ENCODE measurements at regions not wholly inside any gene's neighbourhood (a gene's known extent, or its start where the extent isn't known, plus 50 kb on each side); places are given as distances from the start of the nearest gene placed in this dataset.

DNA sequence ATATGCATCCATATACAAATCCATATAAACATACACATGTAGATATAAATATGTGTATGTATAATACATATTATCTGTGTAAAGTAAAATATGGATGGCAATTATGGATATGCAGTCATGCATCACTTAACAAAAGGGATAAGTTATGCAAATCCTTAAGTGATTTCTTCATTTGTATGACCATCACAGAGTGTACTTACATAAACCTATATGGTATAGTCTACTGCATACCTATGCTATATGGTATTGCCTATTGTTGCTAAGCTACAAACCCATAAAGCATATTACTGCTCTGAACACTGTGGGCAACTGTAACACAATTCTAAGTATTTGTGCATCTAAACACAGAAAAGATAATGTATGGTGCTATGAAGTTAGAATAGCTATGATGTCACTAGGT, 227.2 kb downstream of the SLC6A15 start:
- Histone ChIP-seq H3K27ac (no peak overlapping the region), H3K4me3 (ENCODE audit: low read depth, low read length) (no peak overlapping the region), H3K36me3 (no peaks in the 10 kb centered on the region), H3K9me3 (ENCODE audit: severe bottlenecking) (no peaks in the 10 kb centered on the region), H3K27me3 (ENCODE audit: insufficient read depth, low read depth, severe bottlenecking) (no peaks in the 10 kb centered on the region)
- TF ChIP-seq, protein P1, sequence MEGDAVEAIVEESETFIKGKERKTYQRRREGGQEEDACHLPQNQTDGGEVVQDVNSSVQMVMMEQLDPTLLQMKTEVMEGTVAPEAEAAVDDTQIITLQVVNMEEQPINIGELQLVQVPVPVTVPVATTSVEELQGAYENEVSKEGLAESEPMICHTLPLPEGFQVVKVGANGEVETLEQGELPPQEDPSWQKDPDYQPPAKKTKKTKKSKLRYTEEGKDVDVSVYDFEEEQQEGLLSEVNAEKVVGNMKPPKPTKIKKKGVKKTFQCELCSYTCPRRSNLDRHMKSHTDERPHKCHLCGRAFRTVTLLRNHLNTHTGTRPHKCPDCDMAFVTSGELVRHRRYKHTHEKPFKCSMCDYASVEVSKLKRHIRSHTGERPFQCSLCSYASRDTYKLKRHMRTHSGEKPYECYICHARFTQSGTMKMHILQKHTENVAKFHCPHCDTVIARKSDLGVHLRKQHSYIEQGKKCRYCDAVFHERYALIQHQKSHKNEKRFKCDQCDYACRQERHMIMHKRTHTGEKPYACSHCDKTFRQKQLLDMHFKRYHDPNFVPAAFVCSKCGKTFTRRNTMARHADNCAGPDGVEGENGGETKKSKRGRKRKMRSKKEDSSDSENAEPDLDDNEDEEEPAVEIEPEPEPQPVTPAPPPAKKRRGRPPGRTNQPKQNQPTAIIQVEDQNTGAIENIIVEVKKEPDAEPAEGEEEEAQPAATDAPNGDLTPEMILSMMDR (IDR thresholded peaks at IDR 0.05; ENCODE audit: low read depth, low read length), result no peak
- no peak for DNase-seq

DNA sequence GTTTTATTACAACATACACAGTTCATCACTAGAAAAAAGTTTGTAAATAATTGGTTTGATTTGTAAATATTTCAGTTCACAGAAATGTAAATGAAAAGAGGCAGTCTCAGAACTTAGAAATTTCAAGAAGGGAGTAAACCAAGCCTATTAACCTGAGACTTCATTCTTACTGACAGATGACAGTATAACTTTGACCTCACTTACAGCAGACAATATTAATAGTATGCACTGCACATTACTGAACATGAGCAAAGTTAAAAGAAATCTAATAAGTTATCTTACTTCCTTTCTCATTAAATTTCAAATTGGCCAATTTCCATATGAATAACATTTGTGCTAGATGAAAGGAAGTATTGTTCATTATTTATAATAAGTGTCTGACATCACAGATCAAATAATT, 235.8 kb downstream of the SLC6A15 start:
- H3K27ac ChIP-seq, result no peak overlapping the region
- no peaks in the 10 kb centered on the region for H3K36me3 ChIP-seq
- DNase-seq, result no peak
- H3K4me3 ChIP-seq (ENCODE audit: low read depth, low read length), result no peak overlapping the region
- no peaks in the 10 kb centered on the region for H3K27me3 ChIP-seq (ENCODE audit: insufficient read depth, low read depth, severe bottlenecking)
- H3K9me3 ChIP-seq (ENCODE audit: severe bottlenecking), result no peaks in the 10 kb centered on the region
- TF ChIP-seq, protein P1 (IDR thresholded peaks at IDR 0.05; ENCODE audit: low read depth, low read length), result no peak

DNA sequence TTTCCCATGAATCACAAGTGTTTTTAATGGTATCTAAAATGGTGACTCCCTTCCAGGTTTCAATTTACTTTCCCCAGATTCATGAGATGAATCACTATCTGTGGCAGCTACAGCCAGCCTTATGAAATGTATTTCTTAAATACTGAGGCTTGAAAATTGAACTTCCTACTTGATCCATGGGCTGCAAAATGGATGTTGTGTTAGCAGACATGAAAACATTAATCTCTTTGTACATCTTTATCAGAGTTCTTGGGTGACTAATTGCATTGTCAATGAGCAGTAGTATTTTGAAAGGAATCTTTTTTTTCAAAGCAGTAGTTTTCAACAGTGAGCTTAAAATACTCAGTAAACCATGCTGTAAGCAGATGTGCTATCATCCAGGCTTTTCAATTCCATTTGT, 250.8 kb downstream of the SLC6A15 start:
- TF ChIP-seq, protein P1 (IDR thresholded peaks at IDR 0.05; ENCODE audit: low read depth, low read length), result no peak
- H3K27me3 ChIP-seq (ENCODE audit: insufficient read depth, low read depth, severe bottlenecking), result no peaks in the 10 kb centered on the region
- no peak overlapping the region for H3K4me3 ChIP-seq (ENCODE audit: low read depth, low read length)
- no peaks in the 10 kb centered on the region for H3K36me3 ChIP-seq
- DNase-seq, result no peak
- no peaks in the 10 kb centered on the region for H3K9me3 ChIP-seq (ENCODE audit: severe bottlenecking)
- H3K27ac ChIP-seq, result no peak overlapping the region

DNA sequence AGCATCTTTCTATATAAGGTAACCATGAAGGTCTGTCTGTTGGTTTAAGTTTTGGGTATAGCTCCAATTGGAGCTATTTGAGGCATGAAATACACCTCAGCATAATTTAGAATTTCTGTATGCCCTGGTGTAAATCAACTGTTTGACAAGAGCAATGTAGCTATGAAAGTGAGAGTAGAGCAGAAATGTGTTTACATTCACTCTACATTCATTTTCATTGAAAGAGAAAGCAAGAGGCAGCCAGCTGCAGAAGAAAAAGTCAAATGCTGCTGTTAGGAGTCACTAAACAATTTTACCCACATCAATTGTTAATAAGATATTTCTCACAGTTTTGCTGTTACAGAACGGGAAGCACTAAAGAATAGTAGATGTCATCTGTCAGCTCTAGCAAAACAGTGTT, 252.5 kb downstream of the SLC6A15 start:
- H3K9me3 ChIP-seq (ENCODE audit: severe bottlenecking), result no peaks in the 10 kb centered on the region
- H3K27me3 ChIP-seq (ENCODE audit: insufficient read depth, low read depth, severe bottlenecking), result no peaks in the 10 kb centered on the region
- DNase-seq, result no peak
- H3K36me3 ChIP-seq, result no peaks in the 10 kb centered on the region
- H3K4me3 ChIP-seq (ENCODE audit: low read depth, low read length), result no peak overlapping the region
- H3K27ac ChIP-seq, result no peak overlapping the region
- TF ChIP-seq, protein P1 (IDR thresholded peaks at IDR 0.05; ENCODE audit: low read depth, low read length), result no peak

DNA sequence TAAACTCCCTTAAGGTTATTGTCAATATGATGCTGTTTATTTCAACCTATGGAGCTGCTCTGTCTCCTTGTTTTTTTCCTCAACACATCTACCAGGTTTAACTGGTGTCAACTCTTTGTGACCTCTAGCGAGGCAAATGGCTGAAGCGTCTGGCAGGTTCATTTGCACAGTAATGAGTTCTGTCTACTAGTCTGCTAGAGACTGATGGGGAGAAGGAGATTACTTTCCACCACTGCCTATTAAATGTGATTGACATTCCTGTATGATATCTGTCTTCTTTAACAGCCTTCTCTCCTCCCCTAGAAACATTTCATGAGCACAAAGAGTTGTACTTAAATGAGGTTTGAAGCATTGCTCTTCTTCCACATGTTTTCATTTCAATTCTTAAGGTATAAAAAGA, 253.7 kb downstream of the SLC6A15 start:
- H3K27me3 ChIP-seq (ENCODE audit: insufficient read depth, low read depth, severe bottlenecking), result no peaks in the 10 kb centered on the region
- DNase-seq, result no peak
- H3K36me3 ChIP-seq, result no peaks in the 10 kb centered on the region
- no peaks in the 10 kb centered on the region for H3K9me3 ChIP-seq (ENCODE audit: severe bottlenecking)
- TF ChIP-seq, protein P1 (IDR thresholded peaks at IDR 0.05; ENCODE audit: low read depth, low read length), result no peak
- H3K27ac ChIP-seq, result no peak overlapping the region
- no peak overlapping the region for H3K4me3 ChIP-seq (ENCODE audit: low read depth, low read length)

DNA sequence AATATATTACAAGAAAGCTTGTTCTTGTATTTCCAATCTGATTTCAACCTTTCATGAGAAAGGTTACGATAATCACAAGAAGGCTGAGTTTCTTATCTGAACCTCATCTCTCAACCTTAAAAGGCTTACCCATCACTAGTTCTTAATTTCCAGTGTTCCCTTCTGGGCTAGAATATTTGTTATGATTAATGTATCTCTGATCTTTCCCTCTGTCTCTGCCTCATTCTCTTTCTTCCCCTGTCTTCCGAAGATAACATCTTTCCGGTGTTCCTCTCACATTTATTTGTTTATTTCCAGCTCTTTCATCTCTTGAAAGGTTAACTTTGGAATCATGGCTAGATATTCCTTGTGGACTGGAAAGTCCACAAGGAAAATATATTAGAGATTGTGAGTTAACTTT, 255.9 kb downstream of the SLC6A15 start:
- TF ChIP-seq, protein P1 (IDR thresholded peaks at IDR 0.05; ENCODE audit: low read depth, low read length), result no peak
- Histone ChIP-seq H3K4me3 (ENCODE audit: low read depth, low read length) (no peak overlapping the region), H3K36me3 (no peaks in the 10 kb centered on the region), H3K9me3 (ENCODE audit: severe bottlenecking) (no peaks in the 10 kb centered on the region), H3K27me3 (ENCODE audit: insufficient read depth, low read depth, severe bottlenecking) (no peaks in the 10 kb centered on the region), H3K27ac (no peak overlapping the region)
- DNase-seq, result no peak

Measured in WERI-Rb-1 (cell line).